KOPT-K1 (cell line): ENCODE measurements at regions not wholly inside any gene's neighbourhood (a gene's known extent, or its start where the extent isn't known, plus 50 kb on each side); places are given as distances from the start of the nearest gene placed in this dataset.

ENCODE experiments used
- H3K27ac ChIP-seq: fragments of 200-600 bp; sonication (generic); 2 replicates; pipeline ENCODE4 v1.5.1; 2016; ENCODE audit warnings: antibody characterized with exemption, mild to moderate bottlenecking, low read depth, low read length; ENCODE audit not compliant: poor library complexity, severe bottlenecking
- H3K36me3 ChIP-seq: fragments of 200-600 bp; sonication (generic); 2 replicates; pipeline ENCODE4 v1.5.1; 2017; ENCODE audit warnings: antibody characterized with exemption, mild to moderate bottlenecking, low read length, moderate library complexity; ENCODE audit not compliant: insufficient read depth
- H3K9me3 ChIP-seq: fragments of 200-600 bp; sonication (generic); 2 replicates; pipeline ENCODE4 v1.5.1; 2017; ENCODE audit warnings: antibody characterized with exemption, low read length, mild to moderate bottlenecking; ENCODE audit not compliant: insufficient read depth, poor library complexity, severe bottlenecking

DNA sequence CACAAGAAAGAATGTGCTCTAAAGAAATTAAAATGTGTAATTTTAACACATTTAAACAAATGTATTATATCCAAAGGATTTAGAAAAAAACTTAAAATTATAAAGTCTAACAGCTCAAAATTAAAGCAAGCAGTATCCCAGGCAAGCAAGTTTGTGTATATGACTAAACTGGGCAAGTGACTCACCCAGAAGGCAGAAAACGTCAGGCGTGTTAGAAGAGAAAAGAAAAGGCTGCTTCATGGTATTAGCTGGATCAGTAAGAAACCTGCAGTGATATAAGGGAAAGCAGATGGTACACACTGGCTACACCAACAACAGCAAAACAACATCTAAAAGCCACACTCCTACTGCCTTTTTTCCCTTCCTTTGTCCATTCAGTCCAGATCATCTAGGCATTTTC lies 250.6 kb upstream of the NDST3 start:
- H3K27ac ChIP-seq, result no peak overlapping the region
- H3K36me3 ChIP-seq, result no peaks in the 10 kb centered on the region
- no peaks in the 10 kb centered on the region for H3K9me3 ChIP-seq

DNA sequence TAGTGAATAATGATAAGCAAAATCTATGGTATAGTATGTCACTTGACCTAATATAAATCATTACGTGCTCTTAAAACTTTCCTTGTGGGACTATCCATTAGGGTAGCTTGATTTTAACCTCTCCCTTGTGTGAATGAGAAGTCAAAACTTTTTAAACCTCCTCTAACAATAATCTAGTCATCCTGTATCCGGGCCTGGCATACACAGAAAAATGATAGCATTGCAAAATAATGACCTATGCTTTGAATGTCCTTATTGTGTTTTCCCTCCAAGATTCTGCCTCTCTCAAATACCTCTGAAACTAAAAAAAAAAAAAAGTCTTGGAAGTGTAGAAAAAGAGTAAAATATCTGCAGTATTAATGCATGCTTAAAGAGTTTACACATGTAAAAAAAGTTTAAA lies 250.0 kb upstream of the NDST3 start:
- Histone ChIP-seq H3K9me3 (no peaks in the 10 kb centered on the region), H3K36me3 (no peaks in the 10 kb centered on the region), H3K27ac (no peak overlapping the region)

DNA sequence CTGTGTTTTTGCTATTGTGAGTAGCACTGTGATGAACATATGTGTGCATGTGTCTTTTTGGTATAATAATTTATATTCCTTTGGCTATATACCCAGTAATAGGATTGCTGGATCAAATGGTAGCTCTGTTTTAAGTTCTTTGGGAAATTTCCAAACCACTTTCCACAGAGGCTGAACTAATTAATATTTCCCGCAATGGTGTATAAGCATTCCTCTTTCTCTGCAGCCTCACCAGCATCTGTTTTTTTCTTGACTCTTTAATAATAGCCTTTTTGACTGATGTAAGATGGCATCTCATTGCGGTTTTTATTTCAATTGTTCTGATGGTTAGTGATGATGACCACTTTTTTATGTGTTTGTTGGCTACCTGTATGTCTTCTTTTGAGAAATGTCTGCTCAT lies 247.7 kb upstream of the NDST3 start:
- Histone ChIP-seq H3K9me3 (no peaks in the 10 kb centered on the region), H3K27ac (no peak overlapping the region), H3K36me3 (no peaks in the 10 kb centered on the region)

- no peaks in the 10 kb centered on the region for H3K9me3 ChIP-seq
- H3K27ac ChIP-seq, result no peak overlapping the region
- no peaks in the 10 kb centered on the region for H3K36me3 ChIP-seq
Measured at GRCh38 chr4:117793845-117794480, 240.3 kb upstream of the NDST3 start.

DNA sequence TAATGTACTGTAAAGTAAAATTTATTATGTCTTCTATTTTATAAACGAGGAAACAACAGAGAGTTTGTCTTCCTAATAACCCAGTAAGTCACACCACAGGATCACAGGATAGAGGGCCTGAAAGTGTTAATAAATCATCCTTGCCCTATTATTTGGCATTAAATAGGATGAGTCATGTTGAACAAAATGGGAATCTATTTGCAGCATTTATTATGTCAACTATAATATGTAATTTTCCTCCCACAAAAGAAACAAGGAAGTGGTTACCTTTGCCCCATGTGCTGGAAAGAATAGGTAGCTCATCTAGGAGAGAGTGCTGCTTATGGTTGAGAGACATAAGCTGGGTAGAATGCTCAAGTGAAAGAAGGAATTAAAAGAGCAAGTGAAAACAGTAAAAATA lies 237.6 kb upstream of the NDST3 start:
- H3K9me3 ChIP-seq, result no peaks in the 10 kb centered on the region
- no peaks in the 10 kb centered on the region for H3K36me3 ChIP-seq
- H3K27ac ChIP-seq, result no peak overlapping the region

- no peaks in the 10 kb centered on the region for H3K36me3 ChIP-seq
- H3K27ac ChIP-seq, result no peak overlapping the region
- H3K9me3 ChIP-seq, result no peaks in the 10 kb centered on the region
Measured at GRCh38 chr4:117800636-117801035, 233.7 kb upstream of the NDST3 start.

GRCh38 chr4:117801756-117802155 lies 232.5 kb upstream of the NDST3 start:
- Histone ChIP-seq H3K36me3 (no peaks in the 10 kb centered on the region), H3K27ac (no peak overlapping the region), H3K9me3 (no peaks in the 10 kb centered on the region)

DNA sequence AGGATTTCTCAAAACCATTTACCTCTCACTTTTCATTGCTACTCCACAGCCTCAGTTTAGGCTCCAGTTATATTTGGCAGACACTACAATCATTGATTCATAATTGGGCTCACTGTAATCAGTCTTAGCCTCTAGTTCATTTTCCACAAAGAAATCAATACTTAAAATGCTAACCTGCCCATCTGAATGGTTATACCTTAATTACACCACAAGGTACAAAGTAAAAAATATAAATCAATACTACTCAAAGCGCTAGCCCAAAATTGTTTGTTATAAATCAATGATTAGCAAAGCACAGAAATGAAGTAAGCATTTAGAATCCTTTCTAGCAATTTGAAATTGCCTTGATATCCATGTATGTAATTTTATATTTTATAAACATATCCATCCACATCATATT lies 222.6 kb upstream of the NDST3 start:
- Histone ChIP-seq H3K9me3 (no peaks in the 10 kb centered on the region), H3K27ac (no peak overlapping the region), H3K36me3 (no peaks in the 10 kb centered on the region)

- H3K9me3 ChIP-seq, result no peaks in the 10 kb centered on the region
- H3K36me3 ChIP-seq, result no peaks in the 10 kb centered on the region
- H3K27ac ChIP-seq, result no peak overlapping the region
Measured at GRCh38 chr4:117814277-117815246, 219.7 kb upstream of the NDST3 start.

- no peak overlapping the region for H3K27ac ChIP-seq
- H3K9me3 ChIP-seq, result no peaks in the 10 kb centered on the region
- no peaks in the 10 kb centered on the region for H3K36me3 ChIP-seq
Measured at GRCh38 chr4:117817301-117817700, 217.0 kb upstream of the NDST3 start.

DNA sequence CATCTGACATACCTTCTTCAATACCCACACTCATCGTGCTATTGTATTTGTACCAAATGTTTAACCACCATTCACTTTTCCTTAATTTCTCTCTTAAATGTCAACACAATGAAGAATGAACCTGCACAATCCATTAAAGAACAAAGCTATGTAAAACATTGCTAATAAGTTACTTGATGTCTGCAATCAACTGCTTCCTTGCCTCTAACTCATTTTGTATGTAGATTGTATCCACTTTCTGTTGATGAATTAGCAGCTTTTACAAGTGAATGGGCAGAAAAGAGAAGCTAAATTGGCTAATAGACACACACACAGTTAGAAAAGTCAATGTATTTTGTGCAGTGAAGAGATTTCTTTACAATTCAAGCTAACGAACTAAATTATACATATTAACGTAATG lies 212.5 kb upstream of the NDST3 start:
- Histone ChIP-seq H3K27ac (no peak overlapping the region), H3K9me3 (peaks cover 12% of the 10 kb centered on the region), H3K36me3 (no peaks in the 10 kb centered on the region)

DNA sequence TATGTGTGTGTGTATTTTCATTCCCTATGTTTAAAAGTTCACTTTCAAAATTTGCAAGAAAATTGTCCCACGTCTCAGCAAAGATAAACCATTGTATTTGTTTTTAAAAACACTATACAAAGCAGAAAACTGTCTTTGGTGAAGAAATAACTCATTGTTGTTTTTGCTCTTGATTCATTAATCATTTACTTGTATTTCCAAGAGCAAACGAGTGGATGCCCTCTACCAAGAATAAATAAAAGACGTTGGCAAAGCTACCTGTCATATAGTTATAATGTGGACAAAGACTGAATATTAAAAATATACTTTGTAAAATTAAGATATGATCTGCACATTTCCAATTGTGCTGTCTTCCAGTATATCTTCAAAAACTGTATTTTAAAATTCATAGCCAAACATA lies 210.9 kb upstream of the NDST3 start:
- Histone ChIP-seq H3K9me3 (peaks cover 12% of the 10 kb centered on the region), H3K27ac (no peak overlapping the region), H3K36me3 (no peaks in the 10 kb centered on the region)

GRCh38 chr4:117825600-117825999 lies 208.7 kb upstream of the NDST3 start:
- no peak overlapping the region for H3K27ac ChIP-seq
- peaks cover 12% of the 10 kb centered on the region for H3K9me3 ChIP-seq
- H3K36me3 ChIP-seq, result no peaks in the 10 kb centered on the region

- H3K27ac ChIP-seq, result no peak overlapping the region
- H3K9me3 ChIP-seq, result no peaks in the 10 kb centered on the region
- H3K36me3 ChIP-seq, result no peaks in the 10 kb centered on the region
Measured at GRCh38 chr4:117831060-117831683, 203.1 kb upstream of the NDST3 start.

DNA sequence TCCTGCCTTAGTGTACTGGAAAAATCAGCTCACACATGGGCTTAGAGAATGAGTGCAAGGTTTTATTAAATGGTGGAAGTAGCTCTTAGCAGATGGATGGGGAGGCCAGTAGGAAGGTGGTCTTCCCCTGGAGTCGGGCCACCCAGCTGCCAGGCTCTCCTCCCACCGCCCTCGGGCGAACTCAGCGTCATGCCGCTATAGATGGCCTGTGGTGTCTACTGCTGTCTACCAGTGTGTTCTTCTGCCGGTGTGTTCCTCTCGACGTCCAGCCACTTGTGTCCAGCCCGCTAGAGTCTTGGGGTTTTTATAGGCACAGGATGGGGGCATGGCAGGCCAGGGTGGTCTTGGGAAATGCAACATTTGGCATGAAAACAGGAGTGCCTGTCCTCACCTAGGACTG lies 198.7 kb upstream of the NDST3 start:
- Histone ChIP-seq H3K36me3 (no peaks in the 10 kb centered on the region), H3K27ac (no peak overlapping the region), H3K9me3 (no peaks in the 10 kb centered on the region)
